Esophagus (tissue), 2 donors: ENCODE measurements at regions not wholly inside any gene's neighbourhood (a gene's known extent, or its start where the extent isn't known, plus 50 kb on each side); places are given as distances from the start of the nearest gene placed in this dataset.

Experiments used
- H3K27ac ChIP-seq, 2 donors: one replicate each; pipeline ENCODE4 v1.5.1; 2013; ENCODE audit warnings: low read depth in 2 of 2, mild to moderate bottlenecking in 2 of 2, inconsistent platforms in 1 of 2, low read length in 1 of 2, moderate library complexity in 1 of 2
- H3K27me3 ChIP-seq, 2 donors: one replicate each; pipeline ENCODE4 v1.6.1; 2013; ENCODE audit warnings: low read length in 2 of 2, control low read depth in 1 of 2, mild to moderate bottlenecking in 1 of 2; ENCODE audit not compliant: insufficient read depth in 2 of 2, control insufficient read depth in 1 of 2
- H3K36me3 ChIP-seq, 2 donors: one replicate each; pipeline ENCODE4 v1.6.1; 2013; ENCODE audit warnings: low read length in 1 of 2; ENCODE audit not compliant: control insufficient read depth in 2 of 2, insufficient read depth in 2 of 2
- H3K4me1 ChIP-seq, 2 donors: one replicate each; pipeline ENCODE4 v1.6.1; 2013; ENCODE audit warnings: low read length in 1 of 2; ENCODE audit not compliant: control insufficient read depth in 2 of 2, insufficient read depth in 2 of 2
- H3K4me3 ChIP-seq, 2 donors: one replicate each; pipeline ENCODE4 v1.5.1; 2013; ENCODE audit warnings: low read length in 2 of 2, mild to moderate bottlenecking in 2 of 2, low read depth in 1 of 2, moderate library complexity in 1 of 2
- H3K9me3 ChIP-seq, 2 donors: one replicate each; pipeline ENCODE4 v1.6.1; 2013; ENCODE audit warnings: mild to moderate bottlenecking in 2 of 2, low read depth in 1 of 2, low read length in 1 of 2, moderate library complexity in 1 of 2; ENCODE audit not compliant: control insufficient read depth in 2 of 2, insufficient read depth in 1 of 2
- WGBS, 2 donors: extraction: QIAGEN DNeasy Blood & Tissue Kit; methylation state at CpG; one replicate each; pipeline ENCODE4 v1.1.7; 2013; 5-methylcytosine and 5-hydroxymethylcytosine counted together
- donor health status: healthy with polysubstance abuse.
- donor health status: Bipolar disorder and iron deficiency.

GRCh38 chr9:31839273-31839672, 545.2 kb upstream of the ACO1 start:
- Histone ChIP-seq H3K4me3 (no peak overlapping the region), H3K36me3 (no peaks in the 10 kb centered on the region), H3K27me3 (no peaks in the 10 kb centered on the region), H3K4me1 (no peaks in the 10 kb centered on the region), H3K27ac (no peak overlapping the region), H3K9me3 (no peaks in the 10 kb centered on the region)
- WGBS, 2 donors, result 62% methylated on average over 1 of the region's 1 CpG

- 76 to 81% methylated on average over 4 of the region's 4 CpGs for WGBS, 2 donors
- Histone ChIP-seq H3K36me3 (no peaks in the 10 kb centered on the region), H3K9me3 (no peaks in the 10 kb centered on the region), H3K27ac (no peak overlapping the region), H3K27me3 (no peaks in the 10 kb centered on the region), H3K4me1 (no peaks in the 10 kb centered on the region), H3K4me3 (no peak overlapping the region)
These were observed 543.7 kb upstream of the ACO1 start for GRCh38 chr9:31840702-31841101.

GRCh38 chr9:31847963-31848362, 536.5 kb upstream of the ACO1 start:
- Histone ChIP-seq H3K27me3 (no peaks in the 10 kb centered on the region), H3K9me3 (no peaks in the 10 kb centered on the region), H3K4me3 (no peak overlapping the region), H3K27ac (no peak overlapping the region), H3K4me1 (no peaks in the 10 kb centered on the region), H3K36me3 (no peaks in the 10 kb centered on the region)
- WGBS, 2 donors, result 81 to 87% methylated on average over 1 of the region's 1 CpG

- no peak overlapping the region for H3K27ac ChIP-seq
- 84 to 86% methylated on average over 19 of the region's 19 CpGs for WGBS, 2 donors
- no peaks in the 10 kb centered on the region for H3K36me3 ChIP-seq
- no peaks in the 10 kb centered on the region for H3K4me1 ChIP-seq
- H3K27me3 ChIP-seq, result no peaks in the 10 kb centered on the region
- peaks cover 0 to under 1% of the 10 kb centered on the region in 2 donors for H3K9me3 ChIP-seq
- H3K4me3 ChIP-seq, result no peak overlapping the region
These were observed 535.7 kb upstream of the ACO1 start for GRCh38 chr9:31848505-31849285.

- H3K27ac ChIP-seq, result no peak overlapping the region
- H3K36me3 ChIP-seq, result no peaks in the 10 kb centered on the region
- no peaks in the 10 kb centered on the region for H3K27me3 ChIP-seq
- H3K4me3 ChIP-seq, result no peak overlapping the region
- peaks cover 0 to 2% of the 10 kb centered on the region in 2 donors for H3K4me1 ChIP-seq
- 88 to 97% methylated on average over 3 of the region's 3 CpGs for WGBS, 2 donors
- peaks cover 4 to 5% of the 10 kb centered on the region in 2 donors for H3K9me3 ChIP-seq
These were observed 530.3 kb upstream of the ACO1 start for GRCh38 chr9:31854187-31854586.

GRCh38 chr9:31868830-31869229, 515.6 kb upstream of the ACO1 start:
- Histone ChIP-seq H3K4me1 (no peaks in the 10 kb centered on the region), H3K9me3 (peaks cover 0 to 10% of the 10 kb centered on the region in 2 donors), H3K27me3 (no peaks in the 10 kb centered on the region), H3K4me3 (no peak overlapping the region), H3K27ac (no peak overlapping the region), H3K36me3 (no peaks in the 10 kb centered on the region)
- WGBS, 2 donors, result 86 to 91% methylated on average over 5 of the region's 5 CpGs

- WGBS, 2 donors, result 53 to 65% methylated on average over 2 of the region's 2 CpGs
- Histone ChIP-seq H3K27ac (no peak overlapping the region), H3K9me3 (peaks cover 0 to 10% of the 10 kb centered on the region in 2 donors), H3K36me3 (no peaks in the 10 kb centered on the region), H3K4me3 (no peak overlapping the region), H3K27me3 (no peaks in the 10 kb centered on the region), H3K4me1 (no peaks in the 10 kb centered on the region)
These were observed 514.2 kb upstream of the ACO1 start for GRCh38 chr9:31870276-31870675.

- H3K36me3 ChIP-seq, result no peaks in the 10 kb centered on the region
- WGBS, 2 donors, result 81 to 85% methylated on average over 7 of the region's 7 CpGs
- H3K4me3 ChIP-seq, result no peak overlapping the region
- peaks cover 0 to 7% of the 10 kb centered on the region in 2 donors for H3K9me3 ChIP-seq
- no peaks in the 10 kb centered on the region for H3K27me3 ChIP-seq
- no peaks in the 10 kb centered on the region for H3K4me1 ChIP-seq
- no peak overlapping the region for H3K27ac ChIP-seq
These were observed 510.7 kb upstream of the ACO1 start for GRCh38 chr9:31873722-31874121.

GRCh38 chr9:31894008-31894407, 490.4 kb upstream of the ACO1 start:
- Histone ChIP-seq H3K27ac (no peak overlapping the region), H3K9me3 (no peaks in the 10 kb centered on the region), H3K4me3 (no peak overlapping the region), H3K4me1 (no peaks in the 10 kb centered on the region), H3K27me3 (no peaks in the 10 kb centered on the region), H3K36me3 (no peaks in the 10 kb centered on the region)
- WGBS, 2 donors, result 47 to 50% methylated on average over 4 of the region's 4 CpGs
